ENCODE measurements at regions not wholly inside any gene's neighbourhood (a gene's known extent, or its start where the extent isn't known, plus 50 kb on each side); places are given as distances from the start of the nearest gene placed in this dataset.
"Not testable (repeated sequence)": the region's sequence is repeated elsewhere in the genome, so short reads cannot be mapped to it uniquely, and the experiment has no call there.

- no peak for DNase-seq (ENCODE audit: low read depth)
- no peak for TF ChIP-seq CTCF (IDR thresholded peaks at IDR 0.05; ENCODE audit: control insufficient read depth, insufficient read depth, low read depth, low read length, missing control alignments)
- no peak overlapping the region for H3K4me3 ChIP-seq (ENCODE audit: control insufficient read depth, low read depth, low read length)
Observed at GRCh38 chr3:147244397-147244796, 161.9 kb downstream of the ZIC4 start.

GRCh38 chr3:147240581-147240980 is 165.8 kb downstream of the ZIC4 start:
- H3K4me3 ChIP-seq (ENCODE audit: control insufficient read depth, low read depth, low read length): no peak overlapping the region
- DNase-seq (ENCODE audit: low read depth): no peak
- TF ChIP-seq CTCF (IDR thresholded peaks at IDR 0.05; ENCODE audit: control insufficient read depth, insufficient read depth, low read depth, low read length, missing control alignments): no peak

- H3K4me3 ChIP-seq (ENCODE audit: control insufficient read depth, low read depth, low read length): no peak overlapping the region
- DNase-seq (ENCODE audit: low read depth): no peak
- no peak for TF ChIP-seq CTCF (IDR thresholded peaks at IDR 0.05; ENCODE audit: control insufficient read depth, insufficient read depth, low read depth, low read length, missing control alignments)
Observed at GRCh38 chr3:147237991-147238390, 168.4 kb downstream of the ZIC4 start.

GRCh38 chr3:147231980-147232379 is 174.4 kb downstream of the ZIC4 start:
- DNase-seq (ENCODE audit: low read depth); H3K4me3 ChIP-seq (ENCODE audit: control insufficient read depth, low read depth, low read length): not testable (repeated sequence)

- DNase-seq (ENCODE audit: low read depth): no peak
- no peak for TF ChIP-seq CTCF (IDR thresholded peaks at IDR 0.05; ENCODE audit: control insufficient read depth, insufficient read depth, low read depth, low read length, missing control alignments)
- H3K4me3 ChIP-seq (ENCODE audit: control insufficient read depth, low read depth, low read length): no peak overlapping the region
Observed at GRCh38 chr3:147231111-147231510, 175.2 kb downstream of the ZIC4 start.

- no peak overlapping the region for H3K4me3 ChIP-seq (ENCODE audit: control insufficient read depth, low read depth, low read length)
- TF ChIP-seq CTCF (IDR thresholded peaks at IDR 0.05; ENCODE audit: control insufficient read depth, insufficient read depth, low read depth, low read length, missing control alignments): no peak
- no peak for DNase-seq (ENCODE audit: low read depth)
Observed at GRCh38 chr3:147222291-147222690, 184.1 kb downstream of the ZIC4 start.

- no peak for DNase-seq (ENCODE audit: low read depth)
- no peak for TF ChIP-seq CTCF (IDR thresholded peaks at IDR 0.05; ENCODE audit: control insufficient read depth, insufficient read depth, low read depth, low read length, missing control alignments)
- H3K4me3 ChIP-seq (ENCODE audit: control insufficient read depth, low read depth, low read length): no peak overlapping the region
Observed at GRCh38 chr3:147218965-147219364, 187.4 kb downstream of the ZIC4 start.
